GM12864 (cell line): ENCODE measurements at regions not wholly inside any gene's neighbourhood (a gene's known extent, or its start where the extent isn't known, plus 50 kb on each side); places are given as distances from the start of the nearest gene placed in this dataset.

Source experiments
- DNase-seq: peaks from one replicate; pipeline ENCODE4 v3.0.0-alpha.2; 2011; ENCODE audit warnings: low read depth
- H3K4me3 ChIP-seq: 2 replicates; pipeline ENCODE4 v1.5.1; 2011; ENCODE audit warnings: mild to moderate bottlenecking, low read depth, low read length, control low read depth
- CTCF ChIP-seq: IDR thresholded peaks from 2 replicates; pipeline ENCODE4 v1.5.1; 2011; ENCODE audit warnings: low read depth, mild to moderate bottlenecking, moderate library complexity, low read length, control low read depth, inconsistent platforms; ENCODE audit errors: missing control alignments

- no peak for TF ChIP-seq CTCF
- no peak overlapping the region for H3K4me3 ChIP-seq
Observed at GRCh38 chr2:51981783-51982182, 949.9 kb upstream of the NRXN1 start.

GRCh38 chr2:51976623-51977022, 944.7 kb upstream of the NRXN1 start:
- H3K4me3 ChIP-seq = no peak overlapping the region
- TF ChIP-seq CTCF = no peak
- no peak for DNase-seq

More at GRCh38 chr2:51981783-51982182, 949.9 kb upstream of the NRXN1 start:
- no peak for DNase-seq

DNA sequence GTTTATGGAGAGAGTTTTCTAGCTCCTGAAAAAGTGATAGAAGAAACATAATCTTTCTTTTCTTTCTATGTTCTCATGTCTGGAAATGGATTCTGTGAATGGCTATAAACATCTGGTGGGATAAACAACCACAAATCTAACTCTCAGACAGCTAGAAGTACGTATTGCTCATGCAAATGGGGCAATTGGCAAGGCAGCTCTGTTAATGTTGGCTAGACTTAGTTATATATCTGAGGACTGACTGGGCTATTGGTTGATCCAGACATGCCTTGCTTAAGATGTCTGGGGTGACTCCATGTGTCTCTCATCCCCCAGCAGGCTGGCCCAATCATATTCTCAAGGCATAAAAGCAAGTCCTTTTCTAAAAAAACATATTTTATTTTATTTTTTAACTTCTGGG, 939.2 kb upstream of the NRXN1 start:
- no peak for DNase-seq
- no peak overlapping the region for H3K4me3 ChIP-seq
- TF ChIP-seq CTCF = no peak

DNA sequence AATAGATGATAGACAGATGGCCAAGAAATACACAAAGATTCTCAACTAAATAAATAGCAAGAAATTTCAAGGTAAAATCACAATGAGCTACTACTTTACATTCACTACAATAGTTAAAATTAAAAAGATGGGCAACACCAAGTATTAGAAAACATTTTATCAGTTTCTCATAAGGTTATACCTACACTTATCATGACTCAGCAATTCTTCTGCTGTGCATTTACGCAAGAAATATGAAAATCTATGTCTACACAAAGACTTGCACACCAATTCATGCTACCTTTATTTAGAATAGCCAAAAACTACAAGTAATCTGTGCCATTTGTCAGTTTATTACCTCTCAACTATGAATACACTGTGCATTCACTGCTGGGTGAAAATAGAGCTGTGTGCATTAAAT, 937.4 kb upstream of the NRXN1 start:
- no peak for TF ChIP-seq CTCF
- H3K4me3 ChIP-seq = no peak overlapping the region
- DNase-seq = no peak

DNA sequence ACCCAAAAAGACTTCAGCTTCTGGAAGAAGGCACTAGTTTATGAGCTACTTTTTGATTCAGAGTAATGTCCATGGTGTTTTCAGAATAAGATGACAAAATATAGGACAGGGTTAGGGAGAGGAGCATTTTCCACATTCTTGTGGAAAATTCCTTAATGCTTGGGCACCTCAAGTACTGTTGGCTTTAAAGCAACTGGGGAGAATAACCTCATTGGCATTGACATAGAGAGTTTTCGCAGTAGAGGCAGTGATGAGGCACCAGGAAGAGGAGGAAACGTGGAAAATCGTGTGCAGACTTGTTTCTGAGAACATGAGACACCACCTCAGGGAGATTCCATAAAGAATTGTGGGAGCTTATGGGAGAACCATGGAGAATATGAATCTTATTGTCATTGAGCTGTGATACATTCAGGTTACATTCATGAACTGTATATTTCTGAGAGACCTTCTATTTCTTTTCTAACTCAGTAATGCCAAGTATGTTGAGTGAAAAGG, 929.0 kb upstream of the NRXN1 start:
- no peak for DNase-seq
- TF ChIP-seq CTCF = no peak
- H3K4me3 ChIP-seq = no peak overlapping the region

DNA sequence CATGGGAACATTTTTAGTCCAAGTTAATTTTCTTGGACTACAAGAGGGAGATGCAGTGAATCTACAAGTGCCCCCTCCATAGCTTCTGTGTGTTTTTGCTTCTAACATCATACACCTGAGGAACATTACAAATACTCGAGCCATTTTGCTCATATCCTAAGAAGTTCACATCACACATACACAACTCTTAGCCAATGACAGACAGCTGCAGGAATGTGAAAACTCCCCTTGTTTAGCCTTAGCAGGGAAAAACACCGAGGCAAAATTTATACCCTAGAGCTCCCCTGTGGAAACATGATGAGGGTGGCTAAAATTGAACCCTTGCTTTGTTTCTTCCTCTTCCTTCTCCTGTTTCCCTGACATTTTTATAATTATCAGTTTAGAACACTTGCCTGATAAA, 928.3 kb upstream of the NRXN1 start:
- DNase-seq = no peak
- H3K4me3 ChIP-seq = no peak overlapping the region
- TF ChIP-seq CTCF = no peak

GRCh38 chr2:51959696-51960095, 927.8 kb upstream of the NRXN1 start:
- TF ChIP-seq CTCF = no peak
- DNase-seq = no peak
- H3K4me3 ChIP-seq = no peak overlapping the region
